GM12891 (cell line): ENCODE measurements at regions not wholly inside any gene's neighbourhood (a gene's known extent, or its start where the extent isn't known, plus 50 kb on each side); places are given as distances from the start of the nearest gene placed in this dataset.

ENCODE experiments used
- POLR2A ChIP-seq: IDR thresholded peaks from 2 replicates; pipeline ENCODE4 v1.6.1; 2011; ENCODE audit warnings: low read depth, low read length, control low read depth
- POLR2AphosphoS5 ChIP-seq: IDR thresholded peaks from 2 replicates; pipeline ENCODE4 v1.6.1; 2011; ENCODE audit warnings: low read depth, low read length, control low read depth
- SPI1 ChIP-seq: IDR thresholded peaks from 2 replicates; pipeline ENCODE4 v1.6.1; 2011; ENCODE audit warnings: low read depth, low read length, control low read depth
- TAF1 ChIP-seq: IDR thresholded peaks from 2 replicates; pipeline ENCODE4 v1.6.1; 2011; ENCODE audit warnings: low read depth, low read length, control low read depth

- TF ChIP-seq POLR2A = no peak
- no peak for TF ChIP-seq POLR2AphosphoS5
- no peak for TF ChIP-seq SPI1
- TF ChIP-seq TAF1 = no peak
Observed at GRCh38 chr16:5738586-5738985, 641.0 kb upstream of the EEF2KMT start.
